ENCODE measurements at regions not wholly inside any gene's neighbourhood (a gene's known extent, or its start where the extent isn't known, plus 50 kb on each side); places are given as distances from the start of the nearest gene placed in this dataset.

DNA sequence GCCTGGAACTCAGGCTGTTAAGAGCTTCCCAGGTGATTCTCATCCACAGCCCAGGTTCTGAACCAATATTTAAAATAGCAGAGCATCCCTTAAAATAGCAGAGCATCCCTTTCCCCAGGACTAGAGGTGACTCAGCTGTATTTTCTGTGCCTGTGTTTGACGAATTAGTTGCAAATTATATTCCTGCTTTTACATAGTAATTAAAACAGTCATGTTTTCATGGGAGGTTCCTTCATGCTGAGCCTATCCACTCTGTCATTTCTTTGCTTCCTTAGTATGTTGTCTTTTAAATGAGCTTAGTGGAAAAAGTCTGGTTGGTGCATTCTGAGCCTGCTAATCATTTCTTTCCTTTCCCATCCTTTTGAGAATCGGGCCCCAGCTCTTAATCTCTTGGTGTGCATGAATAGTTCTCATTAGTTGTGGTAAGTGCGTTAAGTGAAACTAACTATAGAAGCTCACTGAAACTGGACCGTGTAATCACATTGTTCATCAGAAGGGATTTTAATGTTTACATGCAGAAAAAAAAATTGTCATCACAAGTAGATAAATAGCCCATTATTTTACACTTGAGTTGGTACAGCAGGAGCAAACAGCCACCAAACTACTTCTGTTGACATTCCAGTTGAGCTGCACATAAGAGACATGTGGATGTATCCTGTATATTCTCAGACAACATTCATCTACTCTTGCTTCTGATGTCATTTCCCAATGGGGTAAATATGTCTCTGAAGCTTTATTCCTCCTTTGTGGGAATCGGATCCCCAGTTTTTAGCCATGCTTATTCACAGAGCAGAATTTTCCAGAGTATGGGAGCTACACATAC lies 596.9 kb upstream of the WWC1 start:
- no peak for DNase-seq (ENCODE audit: low read depth in 3 of 3)

DNA sequence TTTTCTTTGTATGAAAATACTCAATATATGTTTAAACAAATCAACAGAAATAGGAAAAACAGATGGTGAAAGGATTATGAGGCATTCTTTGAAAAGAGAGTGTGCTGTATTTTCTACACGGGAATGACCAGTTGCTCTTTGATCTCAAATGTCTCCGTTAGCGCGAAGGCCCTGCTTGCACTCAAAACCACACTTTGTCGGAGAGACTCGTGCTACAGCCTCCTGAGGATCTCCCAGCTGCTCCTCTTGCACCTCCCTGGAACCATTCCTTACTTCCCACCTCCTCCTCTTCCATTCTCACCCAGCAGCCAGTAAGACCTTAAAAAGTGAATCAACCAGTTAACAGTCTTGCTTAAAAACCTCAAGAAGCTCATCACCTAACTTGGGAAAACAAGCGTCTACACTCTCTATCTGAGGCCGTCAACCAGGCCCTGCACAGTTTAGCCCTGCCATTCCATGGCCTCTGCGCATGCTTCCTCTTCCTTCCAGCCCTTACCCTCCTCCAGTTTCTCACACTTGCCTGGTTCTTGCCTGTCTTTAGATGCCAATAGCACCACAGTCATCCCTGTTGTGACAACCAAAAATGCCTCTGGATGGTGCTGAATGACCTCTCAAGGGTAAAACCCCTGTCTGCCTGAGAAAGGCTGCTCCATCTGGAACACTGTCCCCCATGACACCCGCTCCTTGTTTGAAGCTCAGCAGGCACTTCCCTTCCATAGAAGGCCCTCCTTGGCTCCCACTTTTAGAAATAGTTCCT lies 594.7 kb upstream of the WWC1 start:
- no peak for DNase-seq (ENCODE audit: low read depth in 3 of 3)

DNA sequence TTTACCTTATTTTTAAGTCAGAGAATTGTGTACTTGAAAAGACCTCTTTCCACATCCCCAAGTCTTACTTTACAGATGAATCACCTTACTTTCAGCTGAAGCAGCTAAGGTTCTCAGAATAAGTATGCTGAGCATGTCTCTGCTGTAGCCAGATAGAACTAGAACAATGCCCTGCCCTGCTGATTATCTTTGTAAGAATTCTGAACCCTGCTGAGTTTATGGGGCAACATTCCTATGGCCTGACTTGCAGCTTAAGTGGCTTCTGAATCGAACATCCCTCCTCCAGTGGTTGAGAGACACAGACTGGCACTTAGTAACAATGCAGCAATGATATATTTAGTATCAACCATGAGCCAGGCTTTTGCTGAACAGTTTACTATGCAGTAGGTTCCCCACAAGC lies 592.0 kb upstream of the WWC1 start:
- DNase-seq (ENCODE audit: low read depth in 3 of 3), result no peak

DNA sequence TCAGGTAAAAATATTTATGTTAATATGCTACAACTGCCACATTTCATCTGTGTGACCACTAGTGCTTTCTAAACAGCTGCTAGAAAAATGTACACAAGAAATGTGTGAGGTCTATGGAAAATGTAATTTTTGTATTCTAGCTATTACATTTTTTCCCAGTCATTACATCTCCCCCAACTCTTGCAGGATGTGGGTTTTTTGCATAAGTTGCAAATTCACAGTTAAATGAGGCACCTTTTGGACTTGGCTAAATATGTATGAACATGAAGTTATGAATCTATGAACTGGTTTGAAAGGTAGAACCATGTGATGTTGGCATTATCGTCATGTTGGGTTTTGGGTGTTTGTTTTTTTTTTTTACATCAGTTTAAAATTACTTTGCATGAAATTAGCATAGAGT lies 590.4 kb upstream of the WWC1 start:
- DNase-seq (ENCODE audit: low read depth in 3 of 3), result no peak

DNA sequence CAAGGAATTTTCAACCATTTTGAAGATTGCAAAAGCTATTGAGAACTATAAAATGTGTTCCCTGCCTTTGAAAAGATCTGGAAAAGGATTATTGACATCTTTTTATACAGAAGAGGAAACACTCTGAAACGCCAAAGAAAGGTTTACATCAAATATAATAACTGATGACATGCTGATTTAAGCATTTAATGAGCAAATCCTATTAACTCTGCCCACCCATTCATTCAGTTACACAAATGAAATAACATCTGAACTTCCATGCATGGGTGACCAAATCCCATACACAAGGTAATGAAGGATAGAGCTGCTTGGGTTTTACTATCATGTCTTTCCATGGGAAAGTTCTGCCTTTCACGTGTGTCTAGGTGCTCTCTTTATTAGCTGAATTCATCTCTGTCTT lies 589.4 kb upstream of the WWC1 start:
- DNase-seq (ENCODE audit: low read depth in 3 of 3), result no peak

DNA sequence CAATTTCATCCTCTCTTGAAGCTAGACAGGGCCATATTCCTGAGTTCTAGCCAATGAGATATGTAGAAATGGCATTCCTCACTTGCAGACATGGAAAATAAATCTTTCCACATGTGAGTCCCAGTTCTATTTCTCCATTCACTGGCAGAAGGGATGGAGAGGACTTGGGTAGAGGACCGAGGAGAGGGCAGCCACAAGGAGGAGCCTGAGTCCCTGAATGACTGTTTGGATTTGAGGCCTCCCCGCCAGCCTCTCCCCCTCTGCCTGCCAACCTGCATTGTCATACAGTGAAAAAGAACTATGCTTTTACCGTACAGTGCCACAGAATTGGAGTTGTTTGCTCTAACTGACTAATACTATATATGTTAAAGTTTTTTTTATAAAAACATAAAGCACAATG lies 583.0 kb upstream of the WWC1 start:
- no peak for DNase-seq (ENCODE audit: low read depth in 3 of 3)

DNA sequence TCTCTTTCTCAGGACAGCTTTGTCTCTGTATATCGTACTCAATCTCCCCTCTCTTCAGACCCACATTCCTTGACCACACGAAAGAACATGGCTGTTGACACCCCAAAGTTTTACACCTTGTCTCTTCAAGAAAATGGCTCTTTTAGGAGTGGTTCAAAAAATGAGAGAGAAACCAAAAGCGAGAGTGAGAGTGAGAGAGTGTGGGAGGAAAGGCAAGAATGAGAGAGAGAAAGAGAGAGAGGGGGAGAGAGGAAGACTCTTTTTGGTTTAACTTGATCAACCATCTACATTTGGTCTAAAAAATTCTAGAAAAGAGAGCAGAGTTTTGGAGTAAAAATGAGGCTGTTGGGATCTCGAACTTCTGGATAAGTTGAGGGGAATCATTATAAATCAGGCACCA lies 581.8 kb upstream of the WWC1 start:
- no peak for DNase-seq (ENCODE audit: low read depth in 3 of 3)

DNA sequence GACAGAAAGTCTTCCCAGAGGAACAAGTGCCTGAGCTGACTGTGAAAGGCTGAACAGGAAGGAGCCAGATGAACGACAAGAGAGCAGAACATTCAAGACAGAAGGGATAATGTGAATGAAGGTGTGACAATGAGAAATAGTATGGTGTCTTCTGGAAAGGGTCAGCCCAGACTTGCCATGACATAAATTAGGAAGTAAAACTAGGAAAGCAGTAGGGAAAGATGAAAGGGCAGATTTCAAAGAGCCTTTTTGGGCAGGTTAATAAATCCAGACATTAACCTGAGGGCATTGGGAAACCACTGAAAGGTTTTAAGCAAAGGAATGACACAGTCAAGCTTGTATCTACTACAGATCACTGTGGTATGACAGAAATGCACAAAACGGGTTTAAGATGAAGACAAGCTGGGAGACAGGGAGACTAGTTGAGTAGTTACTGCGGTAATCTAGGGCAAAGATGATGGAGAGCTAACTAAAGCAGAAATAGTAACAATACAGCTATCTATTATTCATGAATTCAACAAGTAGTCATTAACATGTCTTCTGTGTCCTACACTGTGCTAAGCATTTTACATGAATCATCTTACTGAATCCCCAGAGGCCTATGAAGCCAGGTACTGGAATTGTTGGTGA lies 580.9 kb upstream of the WWC1 start:
- DNase-seq (ENCODE audit: low read depth in 3 of 3), result no peak

DNA sequence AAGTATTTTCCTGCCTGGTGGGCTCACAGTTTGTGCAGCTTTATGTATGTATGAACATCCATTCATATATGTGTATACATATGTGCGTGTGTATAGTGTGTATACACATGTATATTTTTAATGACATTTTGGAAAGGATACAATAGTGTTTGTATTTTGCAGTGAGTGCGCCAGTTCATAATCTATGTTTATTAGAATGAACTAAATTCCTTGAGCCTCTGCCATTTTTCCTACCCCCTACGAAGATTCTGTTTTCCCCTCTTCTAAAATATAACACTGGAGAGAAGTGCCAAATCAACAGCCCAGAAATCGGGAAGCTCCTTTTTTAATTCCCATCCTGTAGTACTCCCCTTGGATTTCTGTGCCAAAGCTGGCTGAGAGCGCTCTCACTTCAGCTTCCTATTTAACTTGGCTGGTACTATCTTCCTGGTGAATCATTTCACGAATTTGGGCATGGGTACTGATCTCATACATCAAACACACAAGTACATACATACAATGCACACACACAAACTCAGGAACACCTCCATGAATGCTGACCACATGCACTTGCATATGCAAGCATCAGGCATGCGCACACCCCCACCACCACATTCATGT lies 578.4 kb upstream of the WWC1 start:
- no peak for DNase-seq (ENCODE audit: low read depth in 3 of 3)

DNA sequence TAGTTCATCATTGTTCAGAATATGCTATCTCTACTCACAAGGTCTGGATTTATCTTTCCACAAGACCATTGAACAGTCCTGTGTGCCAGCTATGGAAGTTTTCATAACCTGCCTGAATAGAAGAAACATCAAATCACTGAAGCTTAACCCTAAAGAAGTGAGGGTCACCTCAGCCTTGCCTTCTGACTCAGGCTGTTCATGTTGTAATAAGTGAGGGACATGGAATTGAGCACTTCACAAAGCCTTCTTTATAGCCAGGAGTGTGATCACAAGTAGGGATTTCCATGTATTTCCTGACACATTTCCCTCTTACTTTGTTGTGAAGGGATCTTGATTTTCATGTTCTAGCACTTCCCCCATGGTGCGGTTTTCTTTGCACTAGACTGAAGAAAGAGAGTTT lies 577.5 kb upstream of the WWC1 start:
- no peak for DNase-seq (ENCODE audit: low read depth in 3 of 3)

DNA sequence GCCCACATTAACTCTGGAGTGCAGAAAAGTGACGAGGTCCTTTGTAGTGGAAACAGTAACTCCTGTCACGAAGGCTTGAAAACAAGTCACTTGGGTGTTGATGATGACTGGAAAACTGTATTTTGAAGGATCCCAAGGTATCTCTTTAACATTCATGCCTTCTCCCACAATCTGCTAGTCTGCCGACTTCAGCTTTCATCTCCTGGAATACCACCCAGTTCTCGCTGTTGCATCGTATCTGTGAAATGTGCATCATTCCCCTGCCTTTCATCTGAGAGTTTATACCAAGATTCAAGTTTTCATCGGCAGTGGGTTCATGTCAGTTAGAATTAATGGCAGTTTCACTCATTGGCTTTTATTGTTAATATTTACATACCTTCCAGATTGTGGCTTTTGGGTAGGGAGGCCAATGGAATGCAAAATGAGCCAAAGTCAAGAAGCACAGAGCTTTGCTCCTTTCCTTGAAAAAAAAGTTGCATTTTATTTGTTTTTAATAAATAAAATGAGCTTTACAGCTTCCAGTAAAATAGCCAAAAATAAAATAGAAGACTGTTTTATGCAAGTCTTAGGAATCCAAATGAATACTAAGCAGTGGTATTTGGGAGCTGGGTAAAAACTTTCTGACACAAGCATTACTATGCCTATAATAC lies 575.2 kb upstream of the WWC1 start:
- no peak for DNase-seq (ENCODE audit: low read depth in 3 of 3)

DNA sequence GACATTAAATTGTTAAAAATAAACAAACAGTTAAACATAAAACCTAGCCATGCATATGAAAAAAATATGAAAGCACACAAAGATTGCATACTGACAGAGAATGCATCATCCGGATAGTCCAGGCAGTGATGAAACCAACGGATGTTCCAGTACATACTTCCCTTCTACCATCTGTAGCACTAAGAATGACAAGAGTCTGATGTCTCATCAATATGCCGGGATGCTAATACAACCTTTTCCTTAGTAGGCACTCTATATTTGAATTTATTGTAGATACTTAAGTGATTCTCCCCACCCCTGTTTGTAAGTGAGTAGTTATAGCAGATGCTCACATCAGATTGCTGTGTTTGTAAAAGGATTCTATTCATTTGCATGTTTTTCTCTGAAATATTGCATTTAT lies 571.2 kb upstream of the WWC1 start:
- no peak for DNase-seq (ENCODE audit: low read depth in 3 of 3)

DNA sequence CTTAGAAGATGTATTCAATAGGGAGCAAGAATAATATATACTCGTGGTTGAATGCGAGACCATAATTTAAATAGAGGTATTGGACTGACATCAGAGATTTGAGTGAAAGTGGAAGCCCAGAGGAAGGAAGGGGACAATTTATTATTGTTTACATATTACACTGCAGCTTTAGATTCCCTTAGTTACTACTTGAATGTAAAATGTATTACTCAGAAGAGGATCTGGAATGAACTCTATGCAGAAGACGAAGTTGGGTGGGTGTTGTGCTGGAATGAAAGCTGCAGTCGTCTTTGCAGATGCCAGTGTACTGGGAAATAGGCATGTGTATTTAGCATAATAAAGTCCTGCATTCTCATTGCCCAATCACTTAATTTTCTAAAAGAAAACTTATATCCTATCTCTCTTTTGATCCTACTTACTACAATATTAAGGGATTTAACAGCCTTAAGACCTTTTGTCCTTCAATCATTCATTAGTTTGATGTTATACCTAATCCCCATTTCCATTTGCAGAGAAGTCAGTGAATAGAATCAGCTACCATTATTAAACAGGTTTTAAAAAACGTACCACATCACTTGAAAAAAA lies 570.7 kb upstream of the WWC1 start:
- no peak for DNase-seq (ENCODE audit: low read depth in 3 of 3)

DNA sequence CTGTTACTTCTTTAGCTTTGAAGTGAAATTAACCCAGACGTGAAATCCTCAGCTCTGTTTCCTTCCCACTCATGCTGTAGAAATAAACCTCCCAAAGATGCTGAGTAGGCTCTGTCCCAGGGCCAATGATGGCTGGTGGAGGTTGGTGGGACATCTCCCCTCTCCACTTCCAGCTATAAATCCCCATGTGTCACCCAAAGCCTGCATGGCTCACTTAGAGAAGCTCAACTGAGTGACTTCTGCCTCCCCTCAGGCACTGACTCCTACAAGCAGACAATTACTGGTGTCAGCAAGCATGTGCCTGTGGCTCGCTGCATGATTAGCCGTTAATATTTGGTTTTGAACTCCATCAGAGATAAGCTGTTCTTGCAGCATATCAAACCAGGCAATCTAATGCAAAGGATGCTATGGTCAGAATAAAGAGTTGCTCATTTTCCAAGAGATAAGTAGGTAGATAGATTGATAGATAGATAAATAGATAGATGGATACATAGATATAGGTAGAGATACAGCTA lies 569.5 kb upstream of the WWC1 start:
- no peak for DNase-seq (ENCODE audit: low read depth in 3 of 3)

DNA sequence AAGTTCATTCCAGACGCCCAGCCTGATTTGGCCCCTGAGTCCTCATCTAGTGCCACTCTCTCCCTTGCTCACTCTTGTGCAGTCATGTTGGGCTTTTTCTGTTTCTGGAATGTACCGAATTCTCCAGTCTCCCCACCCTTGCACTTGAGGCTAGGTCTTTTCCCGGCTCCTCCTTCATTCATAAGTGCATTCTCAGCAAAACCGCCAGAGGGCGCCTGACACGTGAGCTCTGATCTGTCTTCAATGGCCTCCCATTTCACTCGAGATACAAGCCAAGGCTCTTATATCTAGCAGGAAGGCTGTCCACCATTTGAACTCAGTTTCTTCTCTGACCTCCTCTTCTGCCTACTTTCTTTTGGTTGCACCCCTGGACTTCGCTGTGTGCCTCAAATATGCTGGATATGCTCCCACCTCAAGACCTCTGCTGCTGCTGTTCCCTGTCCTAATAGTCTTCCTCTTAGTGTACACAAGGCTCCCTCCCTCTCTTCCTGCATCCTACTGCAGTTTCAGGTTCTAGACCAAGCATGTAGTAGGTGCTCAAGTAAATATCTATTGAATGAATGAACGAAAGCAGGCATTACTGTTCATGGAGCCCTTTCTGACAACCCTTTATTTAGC lies 568.1 kb upstream of the WWC1 start:
- peak; percentile 10 to 21 (median 19) for DNase-seq (ENCODE audit: low read depth in 3 of 3)

DNA sequence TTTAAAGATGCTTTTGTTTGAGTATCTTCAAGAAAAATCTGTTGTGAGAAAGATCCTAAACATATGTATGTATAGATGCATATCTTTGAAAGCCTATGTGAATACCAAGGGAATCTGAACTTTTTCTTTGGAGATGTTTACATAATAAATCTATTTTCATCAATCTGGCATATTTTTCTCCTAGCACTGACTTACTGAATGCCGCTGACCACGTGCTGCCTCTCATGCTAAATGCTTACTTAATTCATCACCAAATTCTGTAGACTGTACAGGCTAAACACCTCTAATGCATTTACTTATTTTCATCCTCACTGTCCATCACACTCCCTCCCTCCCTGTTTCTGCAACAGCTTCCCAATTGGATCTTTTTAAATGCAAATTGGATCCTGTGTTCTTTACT lies 566.2 kb upstream of the WWC1 start:
- DNase-seq (ENCODE audit: low read depth in 3 of 3), result no peak

DNA sequence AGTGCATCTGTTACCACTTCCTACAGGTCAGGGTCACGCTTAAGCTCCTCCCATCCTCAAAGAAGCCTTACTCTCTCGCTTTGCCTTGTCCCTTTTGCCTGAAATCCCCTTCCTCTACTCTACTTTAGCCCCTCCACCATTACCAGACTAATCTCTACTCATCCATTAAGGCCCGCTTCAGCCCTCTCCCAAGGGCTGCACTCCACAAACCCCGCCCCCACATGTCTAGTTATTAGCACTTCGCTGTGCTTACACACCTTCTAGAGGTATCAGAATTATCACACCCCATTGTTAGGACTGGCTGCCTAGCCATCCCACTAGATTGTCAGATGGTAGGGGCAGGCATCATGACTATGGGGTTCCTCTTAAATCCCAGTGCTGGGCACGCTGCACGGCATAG lies 565.7 kb upstream of the WWC1 start:
- no peak for DNase-seq (ENCODE audit: low read depth in 3 of 3)

DNA sequence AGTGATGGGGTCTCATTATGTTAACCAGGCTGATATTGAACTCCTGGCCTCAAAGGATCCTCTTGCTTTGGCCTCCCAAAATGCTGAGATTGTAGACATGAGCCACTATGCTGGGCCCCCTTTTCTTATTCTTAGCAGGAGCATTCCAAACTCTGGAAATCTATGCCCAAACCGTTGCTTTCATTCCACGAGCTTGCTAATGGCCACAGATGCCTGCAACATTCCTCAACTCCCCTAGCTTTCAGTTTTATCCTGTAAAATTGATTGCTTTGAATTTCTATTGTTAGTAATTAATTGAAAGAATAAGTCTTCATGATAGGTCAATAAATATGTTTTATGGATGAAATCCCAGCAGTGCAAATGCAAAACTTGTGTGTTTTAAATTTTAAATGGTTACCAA lies 564.8 kb upstream of the WWC1 start:
- DNase-seq (ENCODE audit: low read depth in 3 of 3), result no peak

DNA sequence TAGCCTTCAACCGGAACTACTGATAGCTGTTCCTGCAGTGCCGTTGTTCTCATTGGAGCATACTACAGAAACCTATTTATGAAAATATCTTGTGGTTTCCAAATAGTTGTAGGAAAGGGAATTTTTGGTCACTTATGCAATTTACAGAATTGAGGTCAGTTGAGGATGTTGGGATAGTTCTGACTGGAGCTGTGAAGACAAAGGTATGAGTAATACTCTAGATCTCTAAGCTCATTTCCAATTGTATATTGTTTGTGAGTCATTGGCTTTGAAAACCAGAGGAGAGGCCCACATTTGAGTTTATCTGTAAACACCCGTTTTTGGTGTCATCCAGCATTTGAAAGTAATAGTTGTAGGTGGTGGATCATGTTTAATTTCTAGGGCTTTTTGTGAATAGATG lies 561.3 kb upstream of the WWC1 start:
- no peak for DNase-seq (ENCODE audit: low read depth in 3 of 3)

DNA sequence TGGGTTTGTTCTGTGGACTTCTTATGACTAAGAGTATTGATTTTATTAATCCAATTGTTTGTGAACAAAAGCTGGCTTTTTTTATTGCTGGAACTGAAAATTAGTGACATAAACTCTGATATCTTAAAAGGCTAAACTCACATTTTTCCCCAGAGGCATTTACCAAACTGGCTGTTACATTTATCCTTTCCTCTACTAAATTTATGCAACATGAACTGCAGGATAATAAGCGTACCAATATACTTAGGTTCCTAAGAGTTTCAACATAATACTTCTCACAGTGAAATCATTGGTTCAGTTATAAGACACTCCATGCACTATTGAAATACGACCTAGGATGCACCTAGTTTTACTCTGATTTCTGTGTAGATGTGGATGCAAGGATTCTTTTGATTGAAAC lies 560.8 kb upstream of the WWC1 start:
- no peak for DNase-seq (ENCODE audit: low read depth in 3 of 3)

DNA sequence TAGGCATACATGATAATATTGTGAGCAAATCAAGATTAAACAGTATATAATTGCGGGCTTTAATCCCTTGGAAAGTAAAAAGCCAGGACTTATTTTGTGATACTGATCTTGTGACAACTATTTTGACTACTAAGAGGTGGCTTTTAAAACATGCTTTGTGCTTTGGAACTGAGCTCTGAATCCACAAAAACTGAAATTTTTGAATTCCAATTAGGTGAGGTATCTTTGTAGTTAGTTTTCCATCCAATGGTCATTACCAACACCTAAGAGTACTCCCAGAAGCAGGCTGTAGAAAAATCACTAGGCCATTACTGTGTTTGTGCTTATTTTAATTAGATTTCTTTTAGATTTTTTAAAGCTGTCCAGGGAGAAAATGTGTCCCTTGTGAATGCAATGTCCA lies 559.5 kb upstream of the WWC1 start:
- no peak for DNase-seq (ENCODE audit: low read depth in 3 of 3)
